Activated CD8-positive, alpha-beta memory T cell treated with anti-CD3 and anti-CD28 coated beads, Interleukin-2, amount 50 U/mL, for 1 hour (primary cell): ENCODE measurements at regions not wholly inside any gene's neighbourhood (a gene's known extent, or its start where the extent isn't known, plus 50 kb on each side); places are given as distances from the start of the nearest gene placed in this dataset.
"Not testable (repeated sequence)": the region's sequence is repeated elsewhere in the genome, so short reads cannot be mapped to it uniquely, and the experiment has no call there.

Experiments
- DNase-seq: peaks from one replicate; pipeline ENCODE4 v3.0.0-alpha.2; 2020; ENCODE audit errors: extremely low read depth

DNA sequence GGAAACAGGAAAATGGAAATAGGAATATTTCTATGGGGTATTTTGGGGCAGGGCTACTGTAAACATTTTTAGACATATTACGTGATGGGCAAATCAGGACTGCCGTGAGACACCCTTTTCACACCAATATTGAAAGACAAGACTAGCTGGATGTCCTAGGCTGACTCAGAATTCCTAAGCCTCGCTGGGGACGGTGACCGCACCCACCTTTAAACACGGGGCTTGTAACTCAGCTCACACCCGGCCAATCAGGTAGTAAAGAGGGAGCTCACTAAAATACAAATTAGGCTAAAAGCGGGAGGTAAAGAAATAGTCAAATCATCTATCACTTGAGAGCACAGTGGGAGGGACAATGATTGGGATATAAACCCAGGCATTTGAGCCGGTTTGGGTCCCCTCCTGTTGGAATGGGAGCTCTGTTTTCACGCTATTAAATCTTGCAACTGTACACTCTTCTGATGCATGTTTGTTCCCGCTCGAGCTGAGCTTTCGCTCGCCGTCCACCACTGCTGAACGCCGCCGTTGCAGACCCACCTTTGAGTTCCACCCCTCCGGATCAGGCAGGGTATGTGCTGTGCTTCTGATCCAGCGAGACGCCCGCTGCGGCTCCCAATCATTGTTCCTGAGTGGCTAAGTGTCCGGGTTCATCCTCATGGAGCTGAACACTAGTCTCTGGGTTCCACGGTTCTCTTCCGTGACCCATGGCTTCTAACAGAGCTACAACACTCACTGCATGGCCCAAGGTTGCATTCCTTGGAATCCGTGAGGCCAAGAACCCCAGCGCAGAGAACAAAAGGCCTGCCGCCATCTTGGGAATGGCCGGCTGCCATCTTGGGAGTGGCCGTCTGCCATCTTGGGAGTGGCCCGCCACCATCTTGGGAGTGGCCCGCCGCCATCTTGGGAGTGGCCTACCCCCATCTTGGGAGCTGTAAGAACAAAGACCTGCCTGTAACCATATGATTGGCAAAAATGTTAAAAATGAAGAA lies 152.6 kb downstream of the CRLF2 start:
- DNase-seq = no peak

- not testable (repeated sequence) for DNase-seq
Measured at GRCh38 chrX:1053600-1053999, 158.8 kb downstream of the CRLF2 start.

DNA sequence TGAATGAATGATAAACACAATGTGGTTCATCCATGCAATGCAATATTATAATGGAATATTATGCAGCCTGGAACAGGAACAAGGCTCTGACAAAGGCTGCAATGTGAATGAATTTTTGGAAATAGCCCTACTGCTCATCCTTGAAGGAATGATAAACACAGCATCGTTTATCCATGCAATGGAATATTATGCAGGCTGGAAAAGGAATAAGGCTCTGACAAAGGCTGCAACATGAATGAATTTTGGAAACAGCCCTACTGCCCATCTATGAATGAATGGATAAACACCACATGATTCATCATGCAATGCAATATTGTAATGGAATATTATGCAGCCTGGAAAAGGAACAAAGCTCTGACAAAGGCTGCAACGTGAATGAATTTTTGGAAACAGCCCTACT lies 159.4 kb downstream of the CRLF2 start:
- DNase-seq = no peak

DNA sequence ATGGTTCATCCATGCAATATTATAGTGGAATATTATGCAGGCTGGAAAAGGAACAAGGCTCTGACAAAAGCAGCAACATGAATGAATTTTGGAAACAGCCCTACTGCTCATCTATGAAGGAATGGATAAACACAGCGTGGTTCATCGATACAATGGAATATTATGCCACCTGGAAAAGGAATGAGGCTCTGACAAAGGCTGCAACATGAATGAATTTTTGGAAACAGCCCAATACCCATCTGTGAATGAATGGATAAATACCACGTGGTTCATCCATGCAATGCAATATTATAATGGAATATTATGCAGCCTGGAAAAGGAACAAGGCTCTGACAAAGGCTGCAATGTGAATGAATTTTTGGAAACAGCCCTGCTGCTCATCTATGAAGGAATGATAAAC lies 160.4 kb downstream of the CRLF2 start:
- DNase-seq = no peak

DNA sequence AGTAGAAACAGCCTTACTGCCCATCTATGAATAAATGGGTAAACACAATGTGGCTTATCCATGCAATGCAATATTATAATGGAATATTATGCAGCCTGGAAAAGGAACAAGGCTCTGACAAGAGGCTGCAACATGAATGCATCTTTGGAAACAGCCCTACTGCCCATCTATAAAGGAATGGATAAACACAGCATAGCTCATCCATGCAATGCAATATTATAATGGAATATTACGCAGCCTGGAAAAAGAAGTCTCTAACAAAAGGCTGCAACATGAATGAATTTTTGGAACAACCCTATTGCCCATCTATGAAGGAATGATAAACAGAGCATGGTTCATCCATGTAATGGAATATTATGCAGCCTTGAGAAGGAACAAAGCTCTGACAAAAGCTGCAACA lies 161.0 kb downstream of the CRLF2 start:
- DNase-seq = no peak

DNA sequence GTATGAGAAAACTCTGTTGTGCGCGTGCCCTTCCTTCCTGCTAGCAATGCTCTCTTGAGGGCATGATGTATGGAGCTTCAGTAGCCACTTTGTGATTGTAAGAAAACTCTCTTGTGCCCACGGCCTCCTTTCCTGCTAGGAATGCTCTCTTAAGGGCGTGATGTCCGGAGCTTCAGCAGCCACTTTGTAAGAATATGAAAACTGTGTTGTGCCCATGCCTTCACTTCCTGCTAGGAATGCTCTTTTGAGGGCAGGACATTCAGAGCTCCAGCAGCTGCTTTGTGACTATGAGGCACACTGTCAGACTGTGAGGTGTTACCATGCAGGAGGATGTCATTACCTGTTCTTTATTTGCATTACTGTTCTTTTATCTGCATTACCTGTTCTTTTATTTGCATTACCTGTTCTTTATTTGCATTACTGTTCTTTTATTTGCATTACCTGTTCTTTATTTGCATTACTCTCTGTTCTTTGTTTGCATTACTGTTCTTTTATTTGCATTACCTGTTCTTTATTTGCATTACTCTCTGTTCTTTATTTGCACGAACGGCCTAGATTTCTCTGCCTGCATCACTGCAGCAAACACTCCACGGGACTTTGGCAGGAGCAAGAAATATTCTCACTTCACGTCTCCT lies 166.7 kb downstream of the CRLF2 start:
- DNase-seq = no peak

DNA sequence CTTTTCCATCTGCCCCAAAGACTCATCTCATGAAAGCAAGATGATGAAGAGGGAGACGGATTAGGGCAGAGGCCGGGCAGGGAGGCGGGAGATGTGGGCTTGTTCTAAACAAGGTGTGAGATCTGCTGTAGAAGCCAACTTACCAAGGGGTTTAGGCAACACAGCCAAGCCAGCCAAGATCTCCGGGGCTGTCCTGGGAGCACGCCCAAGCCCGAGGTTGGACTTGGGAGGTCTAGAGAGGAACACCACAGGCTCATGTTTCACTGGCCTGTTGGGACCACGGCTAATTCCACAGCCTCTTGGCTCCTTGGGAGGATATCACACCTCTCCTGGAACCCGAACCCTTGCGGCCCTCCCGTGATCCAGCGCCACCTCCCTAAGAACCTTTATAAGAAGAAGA lies 171.4 kb downstream of the CRLF2 start:
- no peak for DNase-seq

DNA sequence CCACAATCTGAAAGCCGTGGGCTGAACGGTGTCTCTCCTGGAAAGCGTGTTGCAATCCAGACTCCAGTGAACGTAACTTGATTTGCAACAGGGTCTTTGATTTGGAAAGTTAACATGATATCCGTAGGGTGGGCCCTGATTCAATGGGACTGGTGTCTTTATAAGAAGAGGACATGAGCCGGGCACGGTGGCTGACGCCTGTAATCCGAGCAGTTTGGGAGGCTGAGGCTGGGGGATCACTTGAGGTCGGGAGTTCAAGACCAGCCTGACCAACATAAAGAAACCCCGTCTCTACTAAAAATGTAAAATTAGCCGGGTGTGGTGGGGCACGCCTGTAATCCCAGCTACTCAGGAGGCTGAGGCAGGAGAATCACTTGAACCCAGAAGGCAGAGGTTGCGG lies 176.5 kb downstream of the CRLF2 start:
- not testable (repeated sequence) for DNase-seq

- no peak for DNase-seq
Measured at GRCh38 chrX:1035206-1035605, 177.2 kb downstream of the CRLF2 start.

DNA sequence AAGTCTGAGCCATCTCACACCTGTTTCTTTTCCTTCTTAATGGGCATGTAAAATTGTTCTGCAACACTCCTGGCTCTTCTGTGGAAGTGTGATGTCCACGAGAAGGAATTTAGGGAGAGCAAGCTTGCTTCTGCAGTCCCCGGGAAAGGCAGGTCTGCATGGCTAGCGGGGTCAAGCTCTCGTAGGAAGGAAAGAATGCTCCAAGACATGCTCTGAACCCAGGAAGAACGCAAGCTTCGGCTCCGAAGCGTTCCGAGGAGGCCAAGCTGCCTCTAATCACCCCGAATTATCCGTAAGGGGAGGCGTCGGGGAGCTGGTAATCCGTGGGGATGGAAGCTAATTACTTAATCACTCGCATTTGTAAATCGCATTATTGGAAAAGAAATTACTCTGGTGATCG lies 177.7 kb downstream of the CRLF2 start:
- no peak for DNase-seq

DNA sequence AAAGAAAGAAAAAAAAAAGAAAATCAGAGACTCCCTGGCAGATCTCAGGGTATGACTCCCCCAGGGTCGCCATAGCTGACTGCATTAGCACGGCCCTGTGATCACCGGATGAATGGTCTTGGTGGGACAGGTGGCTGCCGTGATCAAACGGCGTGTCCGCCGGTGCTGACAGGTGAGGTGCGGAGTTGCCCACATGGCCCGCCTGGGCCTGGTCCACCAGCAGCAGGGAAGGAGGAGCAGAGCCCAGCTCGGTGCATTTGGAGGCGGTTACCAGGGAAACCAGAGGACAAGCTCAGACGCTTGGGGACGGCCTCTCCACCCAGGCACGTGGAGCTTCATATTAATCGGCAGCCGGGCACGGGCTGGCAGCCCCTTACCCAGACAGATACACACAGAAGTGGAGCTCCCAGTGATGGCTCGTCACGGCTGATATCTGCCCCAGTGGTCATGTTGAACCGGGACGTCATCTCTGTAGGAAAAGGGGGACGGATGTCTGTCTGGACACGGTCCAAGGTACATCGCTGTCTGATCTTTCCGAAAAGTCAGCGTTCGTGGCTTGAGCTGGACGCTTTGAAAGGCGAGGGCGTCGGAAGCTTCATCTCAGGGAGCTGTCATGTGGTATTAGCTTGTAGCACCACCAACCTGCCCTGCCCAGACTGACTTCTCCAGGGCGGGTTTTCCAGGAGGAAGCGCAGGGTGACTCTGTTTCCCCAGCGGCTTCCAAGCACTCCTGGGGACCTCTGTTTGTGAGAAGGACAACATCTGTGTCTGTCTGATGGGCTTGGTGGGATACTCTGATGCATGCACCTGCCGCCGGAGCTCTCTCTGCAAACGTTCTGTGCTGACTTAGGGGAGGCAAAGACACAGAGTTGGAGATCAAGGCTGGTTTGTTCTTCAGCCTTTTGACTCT lies 180.7 kb downstream of the CRLF2 start:
- DNase-seq = no peak

DNA sequence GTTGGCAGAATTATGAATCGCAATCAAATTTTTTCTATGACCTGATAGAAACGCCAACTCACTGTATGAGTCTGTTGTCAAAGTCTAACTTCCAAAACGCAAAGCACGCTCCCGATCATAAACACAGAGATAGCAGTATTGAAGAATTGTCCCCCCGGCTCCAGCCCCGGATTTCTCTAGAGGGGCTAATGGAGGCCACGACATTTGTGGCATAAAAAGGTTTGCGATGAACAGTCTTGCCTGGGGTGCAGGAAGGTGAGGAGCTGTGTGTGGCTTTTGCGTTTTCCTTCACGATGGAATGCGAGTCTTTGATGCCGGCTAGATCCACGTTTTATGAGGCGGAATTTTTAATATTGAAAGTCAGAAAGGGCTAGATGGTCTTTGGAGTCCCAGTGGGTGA lies 183.0 kb downstream of the CRLF2 start:
- no peak for DNase-seq

DNA sequence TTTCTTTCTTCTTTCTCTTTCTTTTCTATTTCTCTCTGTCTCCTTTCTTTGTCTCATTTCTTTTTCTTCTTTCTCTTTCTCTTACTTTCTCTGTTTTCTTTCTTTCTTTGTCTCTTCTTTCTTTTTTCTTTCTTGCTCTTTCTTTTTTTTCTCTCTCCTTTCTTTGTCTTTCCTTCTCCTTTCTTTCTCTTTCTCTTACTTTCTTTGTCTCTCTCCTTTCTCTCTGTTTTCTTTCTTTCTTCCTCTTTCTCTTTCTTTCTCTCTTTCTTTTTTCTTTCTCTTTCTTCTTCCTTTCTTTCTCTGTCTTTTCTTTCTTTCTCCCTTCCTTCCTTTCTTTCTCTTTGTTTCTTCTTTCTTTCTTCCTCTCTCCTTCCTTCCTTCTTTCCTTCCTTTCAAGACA lies 184.8 kb downstream of the CRLF2 start:
- no peak for DNase-seq

DNA sequence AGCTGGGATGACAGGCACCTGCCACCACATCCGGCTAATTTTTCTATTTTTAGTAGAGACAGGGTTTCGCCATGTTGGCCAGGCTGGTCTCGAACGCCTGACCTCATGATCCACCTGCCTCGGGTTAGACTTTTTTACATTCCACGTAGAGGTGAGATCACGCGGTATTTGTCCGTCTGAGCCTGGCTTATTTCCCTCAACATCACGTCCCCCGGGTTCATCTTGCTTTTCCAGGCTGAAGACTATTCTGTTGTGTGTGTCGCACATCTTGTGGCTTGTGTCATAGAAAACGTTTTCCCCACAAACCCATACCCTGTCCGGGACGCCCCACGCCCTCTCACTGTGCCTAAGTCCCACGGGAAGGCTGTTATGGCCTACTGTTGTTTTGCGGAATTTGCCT lies 185.3 kb downstream of the CRLF2 start:
- DNase-seq = no peak

- no peak for DNase-seq
Measured at GRCh38 chrX:1026263-1027015, 186.0 kb downstream of the CRLF2 start.

DNA sequence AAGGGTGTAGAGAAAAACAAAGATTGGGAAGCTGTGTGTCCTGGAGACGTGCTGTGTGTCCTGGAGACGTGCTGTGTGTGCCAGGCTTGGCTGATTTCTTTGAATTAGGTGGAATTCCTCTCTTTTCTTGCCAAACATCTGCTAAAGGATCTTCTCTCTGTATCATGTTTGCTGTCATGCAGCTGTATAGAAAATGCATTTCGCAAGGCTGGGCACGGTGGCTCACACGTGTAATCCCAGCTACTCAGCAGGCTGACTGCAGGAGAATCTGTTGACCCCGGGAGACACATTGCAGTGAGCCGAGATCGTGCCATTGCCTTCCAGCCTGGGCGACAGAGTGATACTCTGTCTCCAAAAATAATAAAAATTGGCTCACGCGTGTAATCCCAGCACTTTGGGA lies 187.0 kb downstream of the CRLF2 start:
- no peak for DNase-seq

GRCh38 chrX:1023676-1024075 lies 188.8 kb downstream of the CRLF2 start:
- no peak for DNase-seq

- not testable (repeated sequence) for DNase-seq
Measured at GRCh38 chrX:1021314-1021993, 191.0 kb downstream of the CRLF2 start.

- no peak for DNase-seq
Measured at GRCh38 chrX:1020634-1021166, 191.7 kb downstream of the CRLF2 start.

- DNase-seq = not testable (repeated sequence)
Measured at GRCh38 chrX:1016926-1017325, 195.5 kb downstream of the CRLF2 start.

DNA sequence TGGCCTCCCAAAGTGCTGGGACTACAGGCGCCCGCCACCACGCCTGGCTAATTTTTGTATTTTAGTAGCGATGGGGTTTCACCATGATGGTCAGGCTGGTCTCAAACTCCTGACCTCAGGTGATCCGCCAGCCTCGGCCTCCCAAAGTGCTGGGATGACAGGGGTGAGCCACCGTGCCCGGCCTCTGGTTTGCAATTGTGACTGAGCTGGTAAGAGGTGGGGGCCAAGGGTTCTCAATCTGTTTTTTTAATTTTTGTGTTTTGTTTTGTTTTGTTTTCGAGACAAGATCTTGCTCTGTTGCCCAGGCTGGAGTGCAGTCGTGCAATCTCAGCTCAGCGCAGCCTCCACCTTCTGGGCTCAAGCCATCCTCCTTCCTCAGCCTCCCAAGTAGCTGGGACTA lies 196.2 kb downstream of the CRLF2 start:
- DNase-seq = not testable (repeated sequence)
